Lower leg skin (tissue), 3 donors: ENCODE measurements at regions not wholly inside any gene's neighbourhood (a gene's known extent, or its start where the extent isn't known, plus 50 kb on each side); places are given as distances from the start of the nearest gene placed in this dataset.

Experiments
- POLR2A ChIP-seq, 2 donors: fragments of 450-650 bp; IDR thresholded peaks; one replicate each; pipeline ENCODE4 v1.6.1; 2016 to 2017; ENCODE audit warnings: antibody characterized with exemption in 2 of 2, mild to moderate bottlenecking in 1 of 2, moderate library complexity in 1 of 2
- TF ChIP-seq, protein P1 (sequence below), 3 donors: fragments of 450-650 bp; IDR thresholded peaks; one replicate each; pipeline ENCODE4 v1.5.1; 2016; ENCODE audit warnings: antibody characterized with exemption in 3 of 3, mild to moderate bottlenecking in 3 of 3, moderate library complexity in 2 of 3

DNA sequence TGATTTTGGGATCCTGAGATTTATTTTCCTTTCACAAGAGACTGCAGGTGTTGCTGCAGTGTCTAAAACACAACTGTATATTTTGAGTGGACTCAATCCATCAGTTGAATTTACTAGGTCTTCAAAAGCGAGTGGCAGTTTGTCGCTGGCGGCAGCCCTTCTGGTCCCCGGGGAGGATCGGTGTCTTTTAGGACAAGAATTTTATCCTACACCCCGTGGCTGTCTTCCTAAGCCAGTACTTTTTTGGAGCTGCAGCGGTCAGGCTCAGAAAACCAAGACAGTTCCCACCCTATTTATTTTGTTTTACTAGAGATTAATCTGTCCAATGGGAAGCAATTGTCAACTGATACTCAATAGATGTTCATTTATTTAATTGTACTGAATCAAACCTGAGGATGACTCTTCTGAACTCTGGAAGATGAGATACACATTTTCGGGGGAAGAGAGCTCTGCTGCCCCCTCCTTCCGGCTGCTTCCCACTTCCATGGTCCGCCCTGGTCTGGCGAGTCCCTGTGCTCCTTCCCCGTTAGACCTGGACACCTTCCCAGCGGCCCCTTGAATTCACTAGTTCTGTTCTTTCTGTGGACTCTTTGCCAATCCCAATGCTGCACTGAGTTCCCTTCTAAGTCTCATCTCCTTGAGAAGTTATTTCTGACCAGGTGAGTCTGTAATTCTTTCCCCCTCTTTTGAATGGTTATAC, 90.6 kb downstream of the ERMARD start:
- TF ChIP-seq, protein P1, sequence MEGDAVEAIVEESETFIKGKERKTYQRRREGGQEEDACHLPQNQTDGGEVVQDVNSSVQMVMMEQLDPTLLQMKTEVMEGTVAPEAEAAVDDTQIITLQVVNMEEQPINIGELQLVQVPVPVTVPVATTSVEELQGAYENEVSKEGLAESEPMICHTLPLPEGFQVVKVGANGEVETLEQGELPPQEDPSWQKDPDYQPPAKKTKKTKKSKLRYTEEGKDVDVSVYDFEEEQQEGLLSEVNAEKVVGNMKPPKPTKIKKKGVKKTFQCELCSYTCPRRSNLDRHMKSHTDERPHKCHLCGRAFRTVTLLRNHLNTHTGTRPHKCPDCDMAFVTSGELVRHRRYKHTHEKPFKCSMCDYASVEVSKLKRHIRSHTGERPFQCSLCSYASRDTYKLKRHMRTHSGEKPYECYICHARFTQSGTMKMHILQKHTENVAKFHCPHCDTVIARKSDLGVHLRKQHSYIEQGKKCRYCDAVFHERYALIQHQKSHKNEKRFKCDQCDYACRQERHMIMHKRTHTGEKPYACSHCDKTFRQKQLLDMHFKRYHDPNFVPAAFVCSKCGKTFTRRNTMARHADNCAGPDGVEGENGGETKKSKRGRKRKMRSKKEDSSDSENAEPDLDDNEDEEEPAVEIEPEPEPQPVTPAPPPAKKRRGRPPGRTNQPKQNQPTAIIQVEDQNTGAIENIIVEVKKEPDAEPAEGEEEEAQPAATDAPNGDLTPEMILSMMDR (IDR thresholded peaks at IDR 0.05), result no peak
- TF ChIP-seq POLR2A (IDR thresholded peaks at IDR 0.05), result no peak
